Neural cell (in vitro differentiated cells): ENCODE measurements at regions not wholly inside any gene's neighbourhood (a gene's known extent, or its start where the extent isn't known, plus 50 kb on each side); places are given as distances from the start of the nearest gene placed in this dataset.

ENCODE experiments used
- H2AFZ ChIP-seq: fragments of 200-600, 300-800 bp; sonication (generic), shearing (Covaris generic); 2 replicates; pipeline ENCODE4 v1.6.0; 2014; ENCODE audit warnings: low read depth, mild to moderate bottlenecking, antibody characterized with exemption, low read length, moderate library complexity
- H3F3A ChIP-seq: fragments of 200-600 bp; shearing (Covaris generic); 2 replicates; pipeline ENCODE4 v1.6.1; 2016; ENCODE audit warnings: mild to moderate bottlenecking, moderate library complexity, mixed read lengths, antibody characterized with exemption, low read length; ENCODE audit not compliant: insufficient read depth, poor library complexity, severe bottlenecking
- H3K27ac ChIP-seq: fragments of 200-600, 300-800 bp; sonication (generic), shearing (Covaris generic); 2 replicates; pipeline ENCODE4 v1.5.1; 2014; ENCODE audit warnings: mild to moderate bottlenecking, low read length, moderate library complexity
- H3K27me3 ChIP-seq: fragments of 300-800, 200-600 bp; sonication (generic), shearing (Covaris generic); 2 replicates; pipeline ENCODE4 v1.6.0; 2014; ENCODE audit warnings: mild to moderate bottlenecking, low read depth, low read length, moderate library complexity; ENCODE audit not compliant: insufficient read depth
- H3K36me3 ChIP-seq: fragments of 300-800, 200-600 bp; sonication (generic), shearing (Covaris generic); 2 replicates; pipeline ENCODE4 v1.5.1; 2014; ENCODE audit warnings: mild to moderate bottlenecking, antibody characterized with exemption, low read length, moderate library complexity; ENCODE audit not compliant: insufficient read depth
- H3K4me2 ChIP-seq: fragments of 300-800, 200-600 bp; sonication (generic), shearing (Covaris generic); 2 replicates; pipeline ENCODE4 v1.6.0; 2014; ENCODE audit warnings: mild to moderate bottlenecking, low read length
- H3K4me3 ChIP-seq: fragments of 300-800, 200-600 bp; sonication (generic), shearing (Covaris generic); 2 replicates; pipeline ENCODE4 v1.5.1; 2014; ENCODE audit warnings: mild to moderate bottlenecking, low read length, moderate library complexity
- H3K79me2 ChIP-seq: fragments of 200-600 bp; shearing (Covaris generic); replicated peaks from 2 replicates; pipeline ENCODE4 v1.6.0; 2014; ENCODE audit warnings: mild to moderate bottlenecking, low read length, moderate library complexity; ENCODE audit not compliant: insufficient read depth
- H3K9ac ChIP-seq: fragments of 300-800, 200-600 bp; sonication (generic), shearing (Covaris generic); 2 replicates; pipeline ENCODE4 v1.6.1; 2016; ENCODE audit warnings: mild to moderate bottlenecking, low read length, mixed read lengths
- H3K9me2 ChIP-seq: fragments of 200-600 bp; shearing (Covaris generic); 2 replicates; pipeline ENCODE4 v1.6.1; 2016; ENCODE audit warnings: mild to moderate bottlenecking, low read length, mixed read lengths; ENCODE audit not compliant: insufficient read depth
- H3K9me3 ChIP-seq: fragments of 200-600, 300-800 bp; sonication (generic), shearing (Covaris generic); 2 replicates; pipeline ENCODE4 v1.6.1; 2016; ENCODE audit warnings: mild to moderate bottlenecking, mixed run types, low read length, moderate library complexity, mixed read lengths
- H4K20me1 ChIP-seq: fragments of 200-600 bp; shearing (Covaris generic); 2 replicates; pipeline ENCODE4 v1.6.1; 2016; ENCODE audit warnings: mild to moderate bottlenecking, mixed run types; ENCODE audit not compliant: insufficient read depth
- EP300 ChIP-seq: fragments of 450-650 bp; conservative IDR thresholded peaks from 2 replicates; pipeline ENCODE4 v1.6.1; 2014; ENCODE audit warnings: antibody characterized with exemption, mild to moderate bottlenecking, moderate library complexity; ENCODE audit not compliant: poor library complexity, severe bottlenecking
- EZH2 ChIP-seq: fragments of 200-600, 300-800 bp; shearing (Covaris generic), sonication (generic); IDR thresholded peaks from 2 replicates; pipeline ENCODE4 v1.6.1; 2014; ENCODE audit warnings: antibody characterized with exemption, low read length, borderline replicate concordance, mild to moderate bottlenecking; ENCODE audit not compliant: insufficient read depth, poor library complexity, severe bottlenecking
- MXI1 ChIP-seq: fragments of 450-650 bp; conservative IDR thresholded peaks from 2 replicates; pipeline ENCODE4 v1.6.1; 2014; ENCODE audit warnings: antibody characterized with exemption, mild to moderate bottlenecking; ENCODE audit not compliant: poor library complexity, severe bottlenecking
- POLR2AphosphoS5 ChIP-seq: IDR thresholded peaks from 2 replicates; pipeline ENCODE4 v1.6.1; 2012
- RAD21 ChIP-seq: fragments of 450-650 bp; conservative IDR thresholded peaks from 2 replicates; pipeline ENCODE4 v1.6.1; 2014; ENCODE audit warnings: antibody characterized with exemption, mild to moderate bottlenecking, moderate library complexity
- SMC3 ChIP-seq: fragments of 450-650 bp; conservative IDR thresholded peaks from 2 replicates; pipeline ENCODE4 v1.6.1; 2014; ENCODE audit warnings: antibody characterized with exemption, mild to moderate bottlenecking, moderate library complexity; ENCODE audit not compliant: poor library complexity
- TAF1 ChIP-seq: IDR thresholded peaks from 2 replicates; pipeline ENCODE4 v1.6.1; 2012; ENCODE audit warnings: low read depth
- TF ChIP-seq, protein P1 (sequence below): fragments of 450-650 bp; IDR thresholded peaks from 2 replicates; pipeline ENCODE4 v1.5.1; 2014; ENCODE audit warnings: antibody characterized with exemption, mild to moderate bottlenecking, moderate library complexity; ENCODE audit not compliant: poor library complexity, severe bottlenecking
- TF ChIP-seq, protein P2 (sequence below): IDR thresholded peaks from 2 replicates; pipeline ENCODE4 v1.6.1; 2012; ENCODE audit warnings: borderline replicate concordance

DNA sequence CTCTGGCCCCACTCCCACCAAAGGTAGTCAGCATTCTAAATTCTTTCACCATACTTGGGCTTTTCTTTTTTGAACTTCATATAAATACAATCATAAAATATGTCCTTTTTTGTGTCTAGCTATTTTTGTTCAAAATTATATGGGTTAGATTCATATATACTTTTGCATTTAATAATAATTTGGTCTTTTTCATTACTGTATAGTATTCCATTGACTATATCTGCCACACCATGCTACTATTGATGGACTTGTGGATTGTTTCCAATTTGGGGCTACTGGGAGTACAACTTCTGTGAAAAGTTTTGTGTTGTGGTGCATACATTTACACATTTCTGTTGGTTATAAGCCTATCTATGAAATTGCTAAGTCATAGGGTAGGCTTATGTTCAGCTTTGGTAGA is 85.7 kb downstream of the GLUL start:
- no peak overlapping the region for H3K27ac ChIP-seq
- no peaks in the 10 kb centered on the region for H3K9me2 ChIP-seq
- no peak overlapping the region for H3K9ac ChIP-seq
- no peaks in the 10 kb centered on the region for H3K79me2 ChIP-seq
- no peaks in the 10 kb centered on the region for H3K27me3 ChIP-seq
- H3K4me3 ChIP-seq: no peak overlapping the region
- TF ChIP-seq POLR2AphosphoS5 (no peak), EP300 (no peak), RAD21 (no peak), SMC3 (no peak), EZH2 (no peak), MXI1 (no peak), TAF1 (no peak)
- TF ChIP-seq, protein P1, sequence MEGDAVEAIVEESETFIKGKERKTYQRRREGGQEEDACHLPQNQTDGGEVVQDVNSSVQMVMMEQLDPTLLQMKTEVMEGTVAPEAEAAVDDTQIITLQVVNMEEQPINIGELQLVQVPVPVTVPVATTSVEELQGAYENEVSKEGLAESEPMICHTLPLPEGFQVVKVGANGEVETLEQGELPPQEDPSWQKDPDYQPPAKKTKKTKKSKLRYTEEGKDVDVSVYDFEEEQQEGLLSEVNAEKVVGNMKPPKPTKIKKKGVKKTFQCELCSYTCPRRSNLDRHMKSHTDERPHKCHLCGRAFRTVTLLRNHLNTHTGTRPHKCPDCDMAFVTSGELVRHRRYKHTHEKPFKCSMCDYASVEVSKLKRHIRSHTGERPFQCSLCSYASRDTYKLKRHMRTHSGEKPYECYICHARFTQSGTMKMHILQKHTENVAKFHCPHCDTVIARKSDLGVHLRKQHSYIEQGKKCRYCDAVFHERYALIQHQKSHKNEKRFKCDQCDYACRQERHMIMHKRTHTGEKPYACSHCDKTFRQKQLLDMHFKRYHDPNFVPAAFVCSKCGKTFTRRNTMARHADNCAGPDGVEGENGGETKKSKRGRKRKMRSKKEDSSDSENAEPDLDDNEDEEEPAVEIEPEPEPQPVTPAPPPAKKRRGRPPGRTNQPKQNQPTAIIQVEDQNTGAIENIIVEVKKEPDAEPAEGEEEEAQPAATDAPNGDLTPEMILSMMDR: no peak
- TF ChIP-seq, protein P2, sequence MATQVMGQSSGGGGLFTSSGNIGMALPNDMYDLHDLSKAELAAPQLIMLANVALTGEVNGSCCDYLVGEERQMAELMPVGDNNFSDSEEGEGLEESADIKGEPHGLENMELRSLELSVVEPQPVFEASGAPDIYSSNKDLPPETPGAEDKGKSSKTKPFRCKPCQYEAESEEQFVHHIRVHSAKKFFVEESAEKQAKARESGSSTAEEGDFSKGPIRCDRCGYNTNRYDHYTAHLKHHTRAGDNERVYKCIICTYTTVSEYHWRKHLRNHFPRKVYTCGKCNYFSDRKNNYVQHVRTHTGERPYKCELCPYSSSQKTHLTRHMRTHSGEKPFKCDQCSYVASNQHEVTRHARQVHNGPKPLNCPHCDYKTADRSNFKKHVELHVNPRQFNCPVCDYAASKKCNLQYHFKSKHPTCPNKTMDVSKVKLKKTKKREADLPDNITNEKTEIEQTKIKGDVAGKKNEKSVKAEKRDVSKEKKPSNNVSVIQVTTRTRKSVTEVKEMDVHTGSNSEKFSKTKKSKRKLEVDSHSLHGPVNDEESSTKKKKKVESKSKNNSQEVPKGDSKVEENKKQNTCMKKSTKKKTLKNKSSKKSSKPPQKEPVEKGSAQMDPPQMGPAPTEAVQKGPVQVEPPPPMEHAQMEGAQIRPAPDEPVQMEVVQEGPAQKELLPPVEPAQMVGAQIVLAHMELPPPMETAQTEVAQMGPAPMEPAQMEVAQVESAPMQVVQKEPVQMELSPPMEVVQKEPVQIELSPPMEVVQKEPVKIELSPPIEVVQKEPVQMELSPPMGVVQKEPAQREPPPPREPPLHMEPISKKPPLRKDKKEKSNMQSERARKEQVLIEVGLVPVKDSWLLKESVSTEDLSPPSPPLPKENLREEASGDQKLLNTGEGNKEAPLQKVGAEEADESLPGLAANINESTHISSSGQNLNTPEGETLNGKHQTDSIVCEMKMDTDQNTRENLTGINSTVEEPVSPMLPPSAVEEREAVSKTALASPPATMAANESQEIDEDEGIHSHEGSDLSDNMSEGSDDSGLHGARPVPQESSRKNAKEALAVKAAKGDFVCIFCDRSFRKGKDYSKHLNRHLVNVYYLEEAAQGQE: no peak
- H3F3A ChIP-seq: no peaks in the 10 kb centered on the region
- H4K20me1 ChIP-seq: no peaks in the 10 kb centered on the region
- no peaks in the 10 kb centered on the region for H3K36me3 ChIP-seq
- no peak overlapping the region for H2AFZ ChIP-seq
- no peak overlapping the region for H3K4me2 ChIP-seq
- no peaks in the 10 kb centered on the region for H3K9me3 ChIP-seq

DNA sequence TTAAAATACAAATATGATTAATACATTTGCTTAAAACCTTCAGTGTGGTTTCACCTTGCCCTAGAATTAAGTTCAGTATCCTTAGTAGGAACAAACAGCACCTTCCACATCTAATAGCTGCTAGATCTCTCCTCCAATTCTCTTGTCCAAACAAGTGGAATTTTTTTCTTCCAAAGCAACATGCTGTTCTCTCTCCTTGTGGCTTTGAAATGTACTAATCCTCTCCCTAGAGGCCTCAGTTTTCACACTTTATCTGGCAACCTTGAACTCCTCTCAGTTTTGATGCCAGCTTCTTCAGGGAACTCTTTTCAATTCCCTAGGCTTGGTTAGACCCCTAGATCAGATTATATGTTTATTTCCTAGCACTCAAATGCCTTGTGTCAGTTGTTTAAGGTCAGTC is 87.0 kb downstream of the GLUL start:
- Histone ChIP-seq H3K27ac (no peak overlapping the region), H3F3A (no peaks in the 10 kb centered on the region), H3K9ac (no peak overlapping the region), H3K27me3 (no peaks in the 10 kb centered on the region), H2AFZ (no peak overlapping the region), H4K20me1 (no peaks in the 10 kb centered on the region), H3K36me3 (no peaks in the 10 kb centered on the region), H3K9me3 (no peaks in the 10 kb centered on the region), H3K79me2 (no peaks in the 10 kb centered on the region), H3K4me3 (no peak overlapping the region), H3K9me2 (no peaks in the 10 kb centered on the region), H3K4me2 (no peak overlapping the region)
- TF ChIP-seq MXI1 (no peak), EP300 (no peak), EZH2 (no peak), TAF1 (no peak), RAD21 (no peak), SMC3 (no peak), POLR2AphosphoS5 (no peak)
- TF ChIP-seq, protein P1: no peak
- TF ChIP-seq, protein P2: no peak
